Spleen (tissue), 7 donors: ENCODE measurements at regions not wholly inside any gene's neighbourhood (a gene's known extent, or its start where the extent isn't known, plus 50 kb on each side); places are given as distances from the start of the nearest gene placed in this dataset.

Source experiments
- POLR2A ChIP-seq, 3 donors: fragments of 450-650 bp; IDR thresholded peaks; one replicate each; pipeline ENCODE4 v1.5.1; 2017; ENCODE audit warnings: antibody characterized with exemption in 3 of 3, mild to moderate bottlenecking in 1 of 3
- TF ChIP-seq, protein P1 (sequence below), 11 experiments: fragments of 200-600 bp in 7 of 11; fragments of 450-650 bp in 4 of 11; sonication (generic) in 4 of 11; IDR thresholded peaks in 8 of 11; conservative IDR thresholded peaks in 3 of 11; 1 replicate in 7 of 11; 2 replicates in 4 of 11; pipeline versions ENCODE4 v1.4.0 to v1.8.0; 2016 to 2021; ENCODE audit warnings: antibody characterized with exemption in 11 of 11, inconsistent platforms in 4 of 11, mild to moderate bottlenecking in 1 of 11
- donor health status: DM: no; HTN: no; CAD: no; lungs with moderate emphysema.
- donor health status: DM: no; HTN: no; CAD: no.
- donor health status: DM: no; HTN: no; CAD: no.

DNA sequence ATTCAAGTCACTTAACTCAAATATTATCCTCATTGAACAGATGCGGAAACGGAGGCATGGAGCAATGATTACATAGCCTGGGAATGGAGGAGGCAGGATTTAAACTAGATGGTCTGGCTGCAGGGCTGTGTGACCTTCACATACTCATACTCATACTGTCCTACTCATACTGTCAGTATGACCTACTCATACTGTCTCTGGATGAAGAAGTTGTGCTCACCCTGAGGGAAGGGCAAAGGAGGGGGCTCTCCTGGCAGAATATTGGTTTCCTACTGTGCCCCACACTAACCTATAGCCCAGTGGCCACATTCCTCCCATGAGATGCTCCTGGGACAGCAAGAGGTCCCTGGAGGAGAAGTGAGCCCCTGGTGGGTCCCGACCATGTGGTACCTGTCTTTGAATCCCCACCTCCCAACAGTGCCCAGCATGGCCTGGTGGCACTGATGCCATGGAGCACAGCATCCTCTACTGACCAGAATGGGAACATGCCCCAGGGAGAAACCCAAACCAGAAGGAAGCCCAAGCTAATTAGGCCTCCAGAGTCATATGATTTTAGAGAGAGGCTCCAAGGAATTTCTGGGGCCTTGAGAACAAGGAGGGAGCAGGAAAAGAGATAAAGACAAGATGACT is 197.3 kb upstream of the SDK2 start:
- TF ChIP-seq POLR2A (IDR thresholded peaks at IDR 0.05), result no peak
- TF ChIP-seq, protein P1, sequence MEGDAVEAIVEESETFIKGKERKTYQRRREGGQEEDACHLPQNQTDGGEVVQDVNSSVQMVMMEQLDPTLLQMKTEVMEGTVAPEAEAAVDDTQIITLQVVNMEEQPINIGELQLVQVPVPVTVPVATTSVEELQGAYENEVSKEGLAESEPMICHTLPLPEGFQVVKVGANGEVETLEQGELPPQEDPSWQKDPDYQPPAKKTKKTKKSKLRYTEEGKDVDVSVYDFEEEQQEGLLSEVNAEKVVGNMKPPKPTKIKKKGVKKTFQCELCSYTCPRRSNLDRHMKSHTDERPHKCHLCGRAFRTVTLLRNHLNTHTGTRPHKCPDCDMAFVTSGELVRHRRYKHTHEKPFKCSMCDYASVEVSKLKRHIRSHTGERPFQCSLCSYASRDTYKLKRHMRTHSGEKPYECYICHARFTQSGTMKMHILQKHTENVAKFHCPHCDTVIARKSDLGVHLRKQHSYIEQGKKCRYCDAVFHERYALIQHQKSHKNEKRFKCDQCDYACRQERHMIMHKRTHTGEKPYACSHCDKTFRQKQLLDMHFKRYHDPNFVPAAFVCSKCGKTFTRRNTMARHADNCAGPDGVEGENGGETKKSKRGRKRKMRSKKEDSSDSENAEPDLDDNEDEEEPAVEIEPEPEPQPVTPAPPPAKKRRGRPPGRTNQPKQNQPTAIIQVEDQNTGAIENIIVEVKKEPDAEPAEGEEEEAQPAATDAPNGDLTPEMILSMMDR (IDR thresholded peaks at IDR 0.05 in 8 of 11, conservative IDR thresholded peaks at IDR 0.05 in 3 of 11), result peak in 6 of 11 experiments; percentile 20 to 44 (median 34)
